WTC11 (cell line): ENCODE measurements at regions not wholly inside any gene's neighbourhood (a gene's known extent, or its start where the extent isn't known, plus 50 kb on each side); places are given as distances from the start of the nearest gene placed in this dataset.

Experiments
- ATAC-seq: fragments of 200-7000 bp; cut with Tn5 transposase; 2 replicates; pipeline ENCODE4 v1.10.0; 2021; ENCODE audit warnings: mild to moderate bottlenecking, moderate library complexity
- CTCF ChIA-PET: fragments of 300-600 bp; sonication (Branson Sonifier 250); formaldehyde crosslinking; loops from one replicate; lab custom pipeline; 2021; ENCODE audit warnings: antibody characterized with exemption; lab: Charles Lee
- POLR2A ChIA-PET: fragments of 350-600 bp; sonication (Branson Sonifier 250); formaldehyde crosslinking; loops from one replicate; lab custom pipeline; 2021; ENCODE audit warnings: antibody characterized with exemption; lab: Charles Lee
- DNase-seq: peaks from one replicate; pipeline ENCODE4 v3.0.0; 2021; ENCODE audit warnings: low spot score
- H3K27ac Mint-ChIP-seq: 2 replicates; pipeline ENCODE4 v1.8.0; 2021; ENCODE audit warnings: mixed read lengths
- H3K27me3 Mint-ChIP-seq: 2 replicates; pipeline ENCODE4 v1.8.0; 2021; ENCODE audit warnings: low read depth, mild to moderate bottlenecking, moderate library complexity, mixed read lengths
- H3K36me3 Mint-ChIP-seq: 2 replicates; pipeline ENCODE4 v1.8.0; 2021; ENCODE audit warnings: mixed read lengths
- H3K4me1 Mint-ChIP-seq: 2 replicates; pipeline ENCODE4 v1.8.0; 2022; ENCODE audit warnings: mixed read lengths
- H3K4me3 Mint-ChIP-seq: 2 replicates; pipeline ENCODE4 v1.8.0; 2021; ENCODE audit warnings: mild to moderate bottlenecking, moderate library complexity, mixed read lengths
- H3K9me3 Mint-ChIP-seq: 2 replicates; pipeline ENCODE4 v1.8.0; 2021; ENCODE audit warnings: mixed read lengths
- AFF4 ChIP-seq: sonication (generic); formaldehyde crosslinking; IDR thresholded peaks from 2 replicates; pipeline ENCODE4 v1.8.1; 2023; ENCODE audit warnings: mild to moderate bottlenecking, missing genetic modification reagents, borderline replicate concordance
- ATF3 ChIP-seq: sonication (generic); formaldehyde crosslinking; conservative IDR thresholded peaks from 2 replicates; pipeline ENCODE4 v1.8.1; 2022; ENCODE audit warnings: mild to moderate bottlenecking, missing genetic modification reagents
- CTCF ChIP-seq: fragments of 200-600 bp; IDR thresholded peaks from 2 replicates; pipeline ENCODE4 v1.8.0; 2022; ENCODE audit warnings: antibody characterized with exemption
- E2F1 ChIP-seq: sonication (generic); formaldehyde crosslinking; IDR thresholded peaks from 2 replicates; pipeline ENCODE4 v1.8.0; 2022; ENCODE audit warnings: mild to moderate bottlenecking, missing genetic modification reagents
- ERG ChIP-seq: fragments of 250-450 bp; sonication (Bioruptor Pico); IDR thresholded peaks from 2 replicates; pipeline ENCODE4 v1.8.0; 2021; ENCODE audit warnings: mild to moderate bottlenecking
- FOXK1 ChIP-seq: sonication (generic); formaldehyde crosslinking; IDR thresholded peaks from 2 replicates; pipeline ENCODE4 v1.8.0; 2022; ENCODE audit warnings: mild to moderate bottlenecking, moderate library complexity, missing genetic modification reagents
- HMGXB4 ChIP-seq: sonication (generic); formaldehyde crosslinking; IDR thresholded peaks from 2 replicates; pipeline ENCODE4 v1.8.1; 2023; ENCODE audit warnings: mild to moderate bottlenecking, moderate library complexity, missing genetic modification reagents
- JUN ChIP-seq: sonication (generic); formaldehyde crosslinking; IDR thresholded peaks from 2 replicates; pipeline ENCODE4 v1.8.0; 2023; ENCODE audit warnings: mild to moderate bottlenecking, missing genetic modification reagents
- NR3C1 ChIP-seq: sonication (generic); formaldehyde crosslinking; conservative IDR thresholded peaks from 2 replicates; pipeline ENCODE4 v1.8.1; 2023; ENCODE audit warnings: low read depth, mild to moderate bottlenecking, missing genetic modification reagents
- PREB ChIP-seq: sonication (generic); formaldehyde crosslinking; IDR thresholded peaks from 2 replicates; pipeline ENCODE4 v1.8.1; 2022; ENCODE audit warnings: mild to moderate bottlenecking, missing genetic modification reagents, moderate library complexity, borderline replicate concordance
- RELA ChIP-seq: sonication (generic); formaldehyde crosslinking; IDR thresholded peaks from 2 replicates; pipeline ENCODE4 v1.8.1; 2022; ENCODE audit warnings: missing genetic modification reagents, mild to moderate bottlenecking, borderline replicate concordance
- RORB ChIP-seq: fragments of 250-450 bp; sonication (Bioruptor Pico); IDR thresholded peaks from 2 replicates; pipeline ENCODE4 v1.9.0; 2021; ENCODE audit warnings: mild to moderate bottlenecking
- ZNF121 ChIP-seq: sonication (generic); formaldehyde crosslinking; IDR thresholded peaks from 2 replicates; pipeline ENCODE4 v1.8.0; 2023; ENCODE audit warnings: missing genetic modification reagents
- ZNF138 ChIP-seq: sonication (generic); formaldehyde crosslinking; conservative IDR thresholded peaks from 2 replicates; pipeline ENCODE4 v1.8.1; 2022; ENCODE audit warnings: mild to moderate bottlenecking, moderate library complexity, missing genetic modification reagents
- ZNF396 ChIP-seq: fragments of 250-450 bp; sonication (Bioruptor Pico); IDR thresholded peaks from 2 replicates; pipeline ENCODE4 v1.8.0; 2021; ENCODE audit warnings: mild to moderate bottlenecking, moderate library complexity, borderline replicate concordance
- ZNF416 ChIP-seq: fragments of 250-450 bp; sonication (Bioruptor Pico); IDR thresholded peaks from 2 replicates; pipeline ENCODE4 v1.9.0; 2021; ENCODE audit warnings: mild to moderate bottlenecking, inconsistent platforms
- ZNF671 ChIP-seq: fragments of 250-450 bp; sonication (Bioruptor Pico); IDR thresholded peaks from 2 replicates; pipeline ENCODE4 v1.8.0; 2021; ENCODE audit warnings: mild to moderate bottlenecking

GRCh38 chr4:179048839-179049453 lies 1606.7 kb upstream of the AGA start (continued):
- no peak for TF ChIP-seq ZNF121 (CRISPR knock-in tag)
- no peak for TF ChIP-seq RORB
- TF ChIP-seq, all 79 proteins: peak for 0

- Mint-ChIP-seq H3K4me1 (no peaks in the 10 kb centered on the region), H3K4me3 (no peak overlapping the region), H3K27ac (no peak overlapping the region), H3K36me3 (no peaks in the 10 kb centered on the region), H3K9me3 (peaks cover 3% of the 10 kb centered on the region), H3K27me3 (no peaks in the 10 kb centered on the region)
- ChIA-PET CTCF (interaction anchor here (1.2 kb wide), 1 partner anchor 257 kb away, joined by 3 read pairs; no protein-coding TSS in a partner anchor), POLR2A (no interaction called here)
- no peak for ATAC-seq
- TF ChIP-seq PREB (no peak), NR3C1 (no peak), HMGXB4 (CRISPR knock-in tag) (no peak), JUN (CRISPR knock-in tag) (no peak), ERG (CRISPR knock-in tag) (no peak), CTCF (no peak), AFF4 (CRISPR knock-in tag) (no peak), ATF3 (CRISPR knock-in tag) (no peak), ZNF416 (CRISPR knock-in tag) (no peak), ZNF671 (CRISPR knock-in tag) (no peak), ZNF396 (no peak), ZNF138 (CRISPR knock-in tag) (no peak), RELA (CRISPR knock-in tag) (no peak), FOXK1 (CRISPR knock-in tag) (no peak), E2F1 (CRISPR knock-in tag) (no peak)
- DNase-seq = no peak
Observed at GRCh38 chr4:179051206-179051605, 1609.0 kb upstream of the AGA start.
